K562 (cell line): ENCODE measurements at regions not wholly inside any gene's neighbourhood (a gene's known extent, or its start where the extent isn't known, plus 50 kb on each side); places are given as distances from the start of the nearest gene placed in this dataset.

Experiments
- ATAC-seq: fragments of 200-7000 bp; cut with Tn5 transposase; 3 replicates; pipeline ENCODE4 v1.9.1; 2020; ENCODE audit warnings: moderate library complexity
- BruUV-seq: library from RNA; stranded (reverse); fragments of 400-500 nt; replicated peaks from 2 replicates; lab custom pipeline; 2021; lab: Mats Ljungman, UMichigan
- CTCF ChIA-PET: fragments of 300-600 bp; formaldehyde crosslinking; extraction: SDS; loops from one replicate; lab custom pipeline; 2021; ENCODE audit warnings: low intra/inter-chr PET ratio; lab: Yijun Ruan, JAX
- POLR2A ChIA-PET: fragments of 300-600, 350-650 bp; sonication (Branson Sonifier 250); formaldehyde crosslinking; extraction: SDS; loops from one replicate; lab custom pipeline; 2021; ENCODE audit warnings: antibody characterized with exemption, inconsistent platforms; lab: Yijun Ruan, JAX
- DNase-seq, 4 experiments: peaks; one replicate each; pipeline versions ENCODE4 v3.0.0 to v3.0.0-alpha.2; 2011 to 2018; ENCODE audit warnings: low spot score in 3 of 4, mixed read lengths in 3 of 4; ENCODE audit errors: extremely low read depth in 1 of 4
- FAIRE-seq: peaks from 2 replicates; lab custom pipeline; 2011; peaks lifted over from hg19 to GRCh38; lab: Jason Lieb, UNC
- H2AFZ ChIP-seq: 2 replicates; pipeline ENCODE4 v1.6.0; 2011; ENCODE audit warnings: low read depth, low read length, control low read depth, inconsistent platforms
- H3K27ac ChIP-seq: fragments of 200-600 bp; 3 replicates; pipeline ENCODE4 v1.8.0; 2011; ENCODE audit warnings: low read depth, mild to moderate bottlenecking, control low read depth, inconsistent platforms, low read length, moderate library complexity, mixed read lengths; ENCODE audit errors: extremely low read depth
- H3K27me3 ChIP-seq, 2 experiments: fragments of 300-600 bp in 1 of 2; 2 replicates in 1 of 2; 3 replicates in 1 of 2; pipeline versions ENCODE4 v1.6.0 to v1.8.0; 2011; ENCODE audit warnings: inconsistent platforms in 2 of 2, low read length in 2 of 2, mild to moderate bottlenecking in 1 of 2, mixed read lengths in 1 of 2, moderate library complexity in 1 of 2; ENCODE audit not compliant: control insufficient read depth in 2 of 2, insufficient read depth in 2 of 2
- H3K36me3 ChIP-seq: fragments of 300-600 bp; 3 replicates; pipeline ENCODE4 v1.8.0; 2011; ENCODE audit warnings: mild to moderate bottlenecking, low read length, inconsistent platforms; ENCODE audit not compliant: control insufficient read depth, insufficient read depth
- H3K4me1 ChIP-seq, 2 experiments: fragments of 200-600 bp in 1 of 2; replicated peaks in 1 of 2; 2 replicates in 1 of 2; 3 replicates in 1 of 2; pipeline versions ENCODE4 v1.5.1 to v1.8.0; 2011; ENCODE audit warnings: inconsistent platforms in 2 of 2, low read length in 2 of 2, mild to moderate bottlenecking in 1 of 2, mixed read lengths in 1 of 2, moderate library complexity in 1 of 2; ENCODE audit not compliant: control insufficient read depth in 2 of 2, insufficient read depth in 2 of 2
- H3K4me2 ChIP-seq: 2 replicates; pipeline ENCODE4 v1.6.1; 2011; ENCODE audit warnings: low read length, control low read depth, inconsistent platforms, mixed read lengths; ENCODE audit not compliant: insufficient read depth
- H3K4me3 ChIP-seq: fragments of 200-600 bp; sonication (generic), shearing (Covaris generic); 2 replicates; pipeline ENCODE4 v1.5.1; 2016; ENCODE audit warnings: control low read depth, inconsistent platforms
- H3K79me2 ChIP-seq: fragments of 200-600 bp; 3 replicates; pipeline ENCODE4 v1.8.0; 2011; ENCODE audit warnings: low read length, inconsistent platforms; ENCODE audit not compliant: control insufficient read depth, insufficient read depth
- H3K9ac ChIP-seq, 2 experiments: 2 replicates each; pipeline versions ENCODE4 v1.6.0 to v1.6.1; 2011; ENCODE audit warnings: low read depth in 2 of 2, low read length in 2 of 2, control low read depth in 1 of 2, inconsistent platforms in 1 of 2, mild to moderate bottlenecking in 1 of 2, mixed read lengths in 1 of 2; ENCODE audit not compliant: insufficient read depth in 1 of 2
- H3K9me1 ChIP-seq: one replicate; pipeline ENCODE4 v1.6.0; 2011; ENCODE audit warnings: inconsistent platforms, mild to moderate bottlenecking, low read length, moderate library complexity; ENCODE audit not compliant: control insufficient read depth, insufficient read depth
- H3K9me3 ChIP-seq: replicated peaks from 2 replicates; pipeline ENCODE4 v1.5.1; 2011; ENCODE audit warnings: low read depth, low read length, inconsistent platforms; ENCODE audit not compliant: control insufficient read depth, insufficient read depth
- H4K20me1 ChIP-seq: replicated peaks from 2 replicates; pipeline ENCODE4 v1.6.1; 2011; ENCODE audit warnings: low read length, inconsistent platforms, mixed read lengths; ENCODE audit not compliant: control insufficient read depth, insufficient read depth
- ATF4 ChIP-seq: fragments of 450-650 bp; formaldehyde crosslinking; IDR thresholded peaks from 2 replicates; pipeline ENCODE4 v1.4.0; 2022; ENCODE audit warnings: mild to moderate bottlenecking, moderate library complexity
- CBX8 ChIP-seq: fragments of 200-600 bp; sonication (generic); IDR thresholded peaks from 2 replicates; pipeline ENCODE4 v1.6.1; 2012; ENCODE audit warnings: borderline replicate concordance, mixed run types, low read depth, mild to moderate bottlenecking, moderate library complexity, mixed read lengths, low read length, control low read depth, inconsistent platforms; ENCODE audit not compliant: poor library complexity, severe bottlenecking; ENCODE audit errors: extremely low read depth
- E2F1 ChIP-seq: sonication (generic); formaldehyde crosslinking; IDR thresholded peaks from 2 replicates; pipeline ENCODE4 v1.8.1; 2023; ENCODE audit warnings: mild to moderate bottlenecking, missing genetic modification reagents, moderate library complexity
- HNRNPK ChIP-seq: fragments of 200-400 bp; formaldehyde crosslinking; IDR thresholded peaks from one replicate; pipeline ENCODE4 v1.6.1; 2018; ENCODE audit warnings: mild to moderate bottlenecking, low read depth, low read length; ENCODE audit not compliant: poor library complexity, severe bottlenecking
- NFYB ChIP-seq: IDR thresholded peaks from 2 replicates; pipeline ENCODE4 v1.6.1; 2011; ENCODE audit warnings: mild to moderate bottlenecking, moderate library complexity; ENCODE audit not compliant: insufficient read length; ENCODE audit errors: extremely low read depth
- NUFIP1 ChIP-seq: fragments of 450-650 bp; IDR thresholded peaks from 2 replicates; pipeline ENCODE4 v1.6.1; 2018; ENCODE audit not compliant: partially characterized antibody
- SNAPC5 ChIP-seq: fragments of 250-450 bp; sonication (Bioruptor Pico); IDR thresholded peaks from 2 replicates; pipeline ENCODE4 v1.8.0; 2021; ENCODE audit warnings: moderate library complexity, mild to moderate bottlenecking, inconsistent platforms
- TFAM ChIP-seq: fragments of 250-450 bp; sonication (Bioruptor Pico); conservative IDR thresholded peaks from 2 replicates; pipeline ENCODE4 v1.5.0; 2021; ENCODE audit warnings: mild to moderate bottlenecking, moderate library complexity
- THRA ChIP-seq: fragments of 450-650 bp; IDR thresholded peaks from 2 replicates; pipeline ENCODE4 v1.6.1; 2017; ENCODE audit warnings: mild to moderate bottlenecking, moderate library complexity
- ZMIZ1 ChIP-seq, 2 experiments: fragments of 150-350 bp in 1 of 2; IDR thresholded peaks; 2 replicates each; pipeline ENCODE4 v1.6.1; 2012 to 2016; ENCODE audit warnings: low read depth in 2 of 2, low read length in 2 of 2, mild to moderate bottlenecking in 1 of 2, moderate library complexity in 1 of 2
- ZNF24 ChIP-seq: fragments of 450-650 bp; IDR thresholded peaks from 2 replicates; pipeline ENCODE4 v1.6.1; 2016
- ZNF3 ChIP-seq: fragments of 250-450 bp; sonication (Bioruptor Pico); IDR thresholded peaks from 2 replicates; pipeline ENCODE4 v1.5.0; 2021; ENCODE audit warnings: mild to moderate bottlenecking, moderate library complexity
- ZNF316 ChIP-seq: fragments of 450-650 bp; IDR thresholded peaks from 2 replicates; pipeline ENCODE4 v1.6.1; 2016
- WGBS: fragments of 100-300 bp; shearing (Covaris generic); methylation state at CpG from one replicate; pipeline ENCODE4 v1.1.6; 2016; ENCODE audit warnings: low coverage, mixed read lengths; ENCODE audit not compliant: insufficient coverage; ENCODE audit errors: missing lambda C conversion rate; 5-methylcytosine and 5-hydroxymethylcytosine counted together
- in situ Hi-C: fragments of 300-500 bp; cut with MboI; formaldehyde crosslinking; loops from 4 replicates; pipeline ENCODE4 v1.15.0; 2018; ENCODE audit warnings: inconsistent platforms, mixed read lengths
- intact Hi-C: fragments of 100-400 bp; cut with micrococcal nuclease; formaldehyde crosslinking; loops from 2 replicates; pipeline ENCODE4 v1.14.2; 2022

GRCh38 chr14:101108579-101109346, 205.2 kb upstream of the RTL1 start:
- H3K27me3 ChIP-seq: peaks cover 0 to 33% of the 10 kb centered on the region in 2 experiments; a peak in 2 of 5 replicates
- H3K36me3 ChIP-seq: no peaks in the 10 kb centered on the region
- ATAC-seq (no peak), FAIRE-seq (no peak), DNase-seq (no peak)
- no peaks in the 10 kb centered on the region for H4K20me1 ChIP-seq
- H3K9me1 ChIP-seq: no peaks in the 10 kb centered on the region
- H3K4me1 ChIP-seq: no peaks in the 10 kb centered on the region; a peak in 1 of 5 replicates
- no peak overlapping the region for H2AFZ ChIP-seq
- H3K27ac ChIP-seq: no peak overlapping the region
- no peaks in the 10 kb centered on the region for H3K9me3 ChIP-seq
- in situ Hi-C loops (no loop called here), intact Hi-C loops (no loop called here)
- ChIA-PET POLR2A (no interaction called here), CTCF (no interaction called here)
- TF ChIP-seq NUFIP1 (no peak), NFYB (no peak), HNRNPK (no peak), ZNF24 (no peak), E2F1 (no peak), ZNF3 (CRISPR knock-in tag) (no peak), SNAPC5 (CRISPR knock-in tag) (no peak), THRA (no peak), ZMIZ1 (IDR thresholded peaks at IDR 0.05; ENCODE audit: low read depth in 2 of 2, low read length in 2 of 2) (no peak), ATF4 (CRISPR knock-in tag) (no peak), ZNF316 (no peak), TFAM (CRISPR knock-in tag) (no peak), CBX8 (no peak)
- WGBS: 0% methylated on average over 11 of the region's 16 CpGs
- H3K4me2 ChIP-seq: no peak overlapping the region
- no peaks in the 10 kb centered on the region for H3K79me2 ChIP-seq
- H3K4me3 ChIP-seq: no peak overlapping the region
- BruUV-seq: no TSS peak
- no peak overlapping the region for H3K9ac ChIP-seq
